HEK293T (cell line): ENCODE measurements at regions not wholly inside any gene's neighbourhood (a gene's known extent, or its start where the extent isn't known, plus 50 kb on each side); places are given as distances from the start of the nearest gene placed in this dataset.

ENCODE experiments used
- FOXA1 ChIP-seq: fragments of 450-650 bp; IDR thresholded peaks from 2 replicates; pipeline ENCODE4 v1.6.1; 2016; ENCODE audit warnings: mild to moderate bottlenecking
- HDGF ChIP-seq: fragments of 450-650 bp; IDR thresholded peaks from 2 replicates; pipeline ENCODE4 v1.6.1; 2017; ENCODE audit warnings: antibody characterized with exemption, borderline replicate concordance
- SUZ12 ChIP-seq: fragments of 450-650 bp; IDR thresholded peaks from 2 replicates; pipeline ENCODE4 v1.6.1; 2016; ENCODE audit warnings: mild to moderate bottlenecking

DNA sequence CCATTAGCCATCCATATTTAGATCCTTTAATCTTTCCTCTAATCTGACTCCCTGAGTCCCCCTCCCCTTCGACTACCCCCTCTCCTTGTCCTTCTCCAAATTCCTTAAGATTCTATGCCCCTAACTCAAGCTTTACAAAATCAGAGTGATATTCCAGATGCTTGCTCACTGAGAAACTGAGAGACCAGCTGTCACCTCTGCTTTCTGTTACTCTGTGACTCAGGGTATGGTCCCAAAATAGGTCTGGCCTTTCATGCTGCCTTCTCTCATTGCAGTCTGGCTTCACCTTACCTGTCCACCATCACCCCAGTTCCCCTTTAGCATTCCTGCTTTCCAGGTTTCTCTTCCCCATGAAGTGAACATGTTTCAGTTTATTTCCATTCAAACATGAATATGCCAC is 383.3 kb upstream of the SLC30A5 start:
- TF ChIP-seq SUZ12 (no peak), FOXA1 (no peak), HDGF (no peak)
